Endothelial cell of umbilical vein (primary cell): ENCODE measurements at regions not wholly inside any gene's neighbourhood (a gene's known extent, or its start where the extent isn't known, plus 50 kb on each side); places are given as distances from the start of the nearest gene placed in this dataset.

Source experiments
- BruUV-seq: library from RNA; stranded (reverse); fragments of 400-500 nt; replicated peaks from 2 replicates; lab custom pipeline; 2021; lab: Mats Ljungman, UMichigan
- CTCF ChIA-PET: fragments of 300-600, 350-600 bp; sonication (Branson Sonifier 250); formaldehyde crosslinking; loops from one replicate; lab custom pipeline; 2021; ENCODE audit warnings: antibody characterized with exemption, inconsistent platforms; lab: Charles Lee
- POLR2A ChIA-PET: fragments of 300-600, 350-600 bp; sonication (Branson Sonifier 250); formaldehyde crosslinking; loops from one replicate; lab custom pipeline; 2021; ENCODE audit warnings: antibody characterized with exemption, inconsistent platforms; lab: Charles Lee
- DNase-seq: peaks from one replicate; pipeline ENCODE4 v3.0.0-alpha.2; 2011; ENCODE audit warnings: low read depth, low spot score
- FAIRE-seq: peaks from 2 replicates; lab custom pipeline; 2011; peaks lifted over from hg19 to GRCh38; lab: Jason Lieb, UNC
- H2AFZ ChIP-seq: 2 replicates; pipeline ENCODE4 v1.6.0; 2012; ENCODE audit warnings: low read depth, low read length, control low read depth, inconsistent platforms
- H3K27ac ChIP-seq: 2 replicates; pipeline ENCODE4 v1.5.1; 2011; ENCODE audit warnings: low read depth, mild to moderate bottlenecking, control low read depth, low read length, moderate library complexity; ENCODE audit not compliant: insufficient read depth
- H3K27me3 ChIP-seq, 2 experiments: 2 replicates each; pipeline versions ENCODE4 v1.6.0 to v1.6.1; 2011; ENCODE audit warnings: low read length in 2 of 2, mixed read lengths in 1 of 2; ENCODE audit not compliant: control insufficient read depth in 2 of 2, insufficient read depth in 2 of 2
- H3K36me3 ChIP-seq, 2 experiments: 2 replicates in 1 of 2; 3 replicates in 1 of 2; pipeline ENCODE4 v1.5.1; 2011; ENCODE audit warnings: low read length in 2 of 2, mild to moderate bottlenecking in 1 of 2, moderate library complexity in 1 of 2; ENCODE audit not compliant: control insufficient read depth in 2 of 2, insufficient read depth in 2 of 2; ENCODE audit errors: extremely low read depth in 1 of 2
- H3K4me1 ChIP-seq: 3 replicates; pipeline ENCODE4 v1.5.1; 2011; ENCODE audit warnings: mild to moderate bottlenecking, low read length; ENCODE audit not compliant: control insufficient read depth, insufficient read depth; ENCODE audit errors: extremely low read depth
- H3K4me2 ChIP-seq: 2 replicates; pipeline ENCODE4 v1.6.1; 2011; ENCODE audit warnings: low read length, control low read depth, mixed read lengths; ENCODE audit not compliant: insufficient read depth
- H3K4me3 ChIP-seq, 3 experiments: fragments of 200-600 bp in 1 of 3; sonication (generic), shearing (Covaris generic) in 1 of 3; replicated peaks in 1 of 3; 2 replicates each; pipeline ENCODE4 v1.5.1; 2011 to 2016; ENCODE audit warnings: control low read depth in 3 of 3, low read length in 3 of 3, mild to moderate bottlenecking in 2 of 3, inconsistent platforms in 1 of 3, low read depth in 1 of 3, moderate library complexity in 1 of 3; ENCODE audit not compliant: insufficient read depth in 1 of 3
- H3K79me2 ChIP-seq: 2 replicates; pipeline ENCODE4 v1.6.0; 2012; ENCODE audit warnings: low read length, inconsistent platforms; ENCODE audit not compliant: control insufficient read depth, insufficient read depth
- H3K9ac ChIP-seq: replicated peaks from 2 replicates; pipeline ENCODE3; 2011; ENCODE audit warnings: low read length, control low read depth; ENCODE audit not compliant: insufficient read depth; ENCODE audit errors: extremely low read depth
- H3K9me1 ChIP-seq: replicated peaks from 3 replicates; pipeline ENCODE4 v1.6.0; 2011; ENCODE audit warnings: mild to moderate bottlenecking, low read length; ENCODE audit not compliant: control insufficient read depth, insufficient read depth; ENCODE audit errors: extremely low read depth
- H3K9me3 ChIP-seq: replicated peaks from 2 replicates; pipeline ENCODE4 v1.5.1; 2012; ENCODE audit warnings: low read length, inconsistent platforms; ENCODE audit not compliant: control insufficient read depth, insufficient read depth
- H4K20me1 ChIP-seq: replicated peaks from 2 replicates; pipeline ENCODE3; 2011; ENCODE audit warnings: mild to moderate bottlenecking, low read length; ENCODE audit not compliant: control insufficient read depth, insufficient read depth; ENCODE audit errors: extremely low read depth
- EZH2 ChIP-seq: IDR thresholded peaks from 2 replicates; pipeline ENCODE4 v1.6.1; 2012; ENCODE audit warnings: borderline replicate concordance, low read depth, mild to moderate bottlenecking, moderate library complexity, low read length, inconsistent platforms; ENCODE audit not compliant: severe bottlenecking
- FOS ChIP-seq: IDR thresholded peaks from 2 replicates; pipeline ENCODE4 v1.6.1; 2011; ENCODE audit warnings: mild to moderate bottlenecking, low read length, moderate library complexity, borderline replicate concordance; ENCODE audit not compliant: insufficient read depth
- JUN ChIP-seq: IDR thresholded peaks from 2 replicates; pipeline ENCODE4 v1.6.1; 2011; ENCODE audit warnings: borderline replicate concordance, low read depth; ENCODE audit not compliant: insufficient read length, insufficient read depth
- POLR2A ChIP-seq: IDR thresholded peaks from 2 replicates; pipeline ENCODE4 v1.6.1; 2012; ENCODE audit warnings: low read depth, mild to moderate bottlenecking, control low read depth, low read length
- POLR2AphosphoS5 ChIP-seq: IDR thresholded peaks from 2 replicates; pipeline ENCODE4 v1.6.1; 2012; ENCODE audit warnings: low read depth, mild to moderate bottlenecking, control low read depth, low read length, moderate library complexity; ENCODE audit not compliant: insufficient read depth
- dilution Hi-C: fragments of 300-500 bp; cut with MboI; formaldehyde crosslinking; loops from one replicate; pipeline ENCODE4 v1.15.0; 2019; ENCODE audit warnings: low sequenced_read_pairs; ENCODE audit not compliant: extremely low pct_ligation_motif_present
- intact Hi-C: fragments of 100-400 bp; cut with micrococcal nuclease; formaldehyde crosslinking; loops from one replicate; pipeline ENCODE4 v1.10.0; 2022
- TF ChIP-seq, protein P1 (sequence below): IDR thresholded peaks from 2 replicates; pipeline ENCODE4 v1.6.1; 2011; ENCODE audit not compliant: insufficient read depth, insufficient read length
- TF ChIP-seq, protein P2 (sequence below), 2 donors: IDR thresholded peaks; 1 replicate in 1 of 2; 2 replicates in 1 of 2; pipeline ENCODE4 v1.5.1; 2011; ENCODE audit warnings: low read length in 2 of 2, mild to moderate bottlenecking in 2 of 2, moderate library complexity in 2 of 2, control low read depth in 1 of 2, inconsistent platforms in 1 of 2, low read depth in 1 of 2; ENCODE audit not compliant: insufficient read depth in 1 of 2; ENCODE audit errors: extremely low read depth in 1 of 2

DNA sequence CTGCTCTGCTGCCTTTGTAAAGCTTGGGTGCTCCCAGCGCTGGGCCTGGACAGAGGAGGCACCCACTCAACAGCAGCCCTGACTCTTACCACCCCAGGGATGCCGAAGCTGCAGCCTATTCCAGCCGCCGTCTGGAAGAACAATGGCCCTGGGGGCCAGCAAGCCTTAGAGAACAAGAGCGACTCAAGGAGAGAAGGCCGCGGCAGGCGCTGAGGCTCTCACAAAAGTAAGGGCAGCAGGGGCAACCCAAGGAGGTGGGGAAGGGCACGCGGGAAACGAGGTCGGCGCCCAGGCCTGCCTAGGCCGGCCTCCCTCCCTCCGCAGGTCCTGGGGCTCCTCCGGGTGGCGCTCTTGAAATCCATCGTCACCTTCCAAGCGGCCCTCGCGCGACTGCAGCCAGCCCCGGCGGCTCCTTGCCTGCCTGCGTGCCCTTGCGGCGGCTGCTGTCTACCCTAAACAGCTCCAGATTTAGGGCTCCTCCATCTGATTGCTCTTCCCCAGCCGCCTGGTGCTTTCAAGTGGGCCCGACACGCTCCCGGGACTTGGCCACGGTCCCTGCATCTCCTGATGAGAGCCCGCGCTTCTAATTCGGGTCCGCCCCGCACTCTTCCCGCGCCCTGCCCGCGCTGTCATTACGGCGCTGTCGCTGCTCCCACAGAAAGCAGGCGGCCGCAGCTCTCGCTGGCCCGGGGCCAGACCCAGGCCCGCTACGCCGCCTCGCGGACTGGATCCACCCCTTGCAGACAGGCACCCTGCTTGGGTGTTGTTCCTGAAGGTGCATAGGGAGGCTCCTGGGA lies 213.3 kb downstream of the SEMA6A start:
- Histone ChIP-seq H4K20me1 (no peaks in the 10 kb centered on the region), H3K27ac (no peak overlapping the region), H3K9me1 (no peaks in the 10 kb centered on the region), H3K79me2 (no peaks in the 10 kb centered on the region), H3K27me3 (no peaks in the 10 kb centered on the region), H3K36me3 (no peaks in the 10 kb centered on the region), H2AFZ (no peak overlapping the region), H3K4me1 (no peaks in the 10 kb centered on the region), H3K9me3 (no peaks in the 10 kb centered on the region), H3K9ac (no peak overlapping the region), H3K4me2 (no peak overlapping the region), H3K4me3 (no peak overlapping the region)
- FAIRE-seq (no peak), DNase-seq (no peak)
- dilution Hi-C loops: no loop called here
- intact Hi-C loops: no loop called here
- BruUV-seq: no TSS peak
- ChIA-PET CTCF (interaction anchor here (1.7 kb wide), 1 partner anchor 10 kb away, joined by 4 read pairs; no protein-coding TSS in a partner anchor), POLR2A (no interaction called here)
- TF ChIP-seq, protein P1, sequence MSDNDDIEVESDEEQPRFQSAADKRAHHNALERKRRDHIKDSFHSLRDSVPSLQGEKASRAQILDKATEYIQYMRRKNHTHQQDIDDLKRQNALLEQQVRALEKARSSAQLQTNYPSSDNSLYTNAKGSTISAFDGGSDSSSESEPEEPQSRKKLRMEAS: no peak
- TF ChIP-seq POLR2AphosphoS5 (no peak), POLR2A (no peak), JUN (no peak), FOS (no peak), EZH2 (no peak)
- TF ChIP-seq, protein P2, sequence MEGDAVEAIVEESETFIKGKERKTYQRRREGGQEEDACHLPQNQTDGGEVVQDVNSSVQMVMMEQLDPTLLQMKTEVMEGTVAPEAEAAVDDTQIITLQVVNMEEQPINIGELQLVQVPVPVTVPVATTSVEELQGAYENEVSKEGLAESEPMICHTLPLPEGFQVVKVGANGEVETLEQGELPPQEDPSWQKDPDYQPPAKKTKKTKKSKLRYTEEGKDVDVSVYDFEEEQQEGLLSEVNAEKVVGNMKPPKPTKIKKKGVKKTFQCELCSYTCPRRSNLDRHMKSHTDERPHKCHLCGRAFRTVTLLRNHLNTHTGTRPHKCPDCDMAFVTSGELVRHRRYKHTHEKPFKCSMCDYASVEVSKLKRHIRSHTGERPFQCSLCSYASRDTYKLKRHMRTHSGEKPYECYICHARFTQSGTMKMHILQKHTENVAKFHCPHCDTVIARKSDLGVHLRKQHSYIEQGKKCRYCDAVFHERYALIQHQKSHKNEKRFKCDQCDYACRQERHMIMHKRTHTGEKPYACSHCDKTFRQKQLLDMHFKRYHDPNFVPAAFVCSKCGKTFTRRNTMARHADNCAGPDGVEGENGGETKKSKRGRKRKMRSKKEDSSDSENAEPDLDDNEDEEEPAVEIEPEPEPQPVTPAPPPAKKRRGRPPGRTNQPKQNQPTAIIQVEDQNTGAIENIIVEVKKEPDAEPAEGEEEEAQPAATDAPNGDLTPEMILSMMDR (IDR thresholded peaks at IDR 0.05; ENCODE audit: extremely low read depth in 1 of 2, insufficient read depth in 1 of 2, low read depth in 1 of 2, low read length in 2 of 2): no peak
